NCI-H2107 treated with DMSO at 0.1 percent for 48 hours (cell line): ENCODE measurements at regions not wholly inside any gene's neighbourhood (a gene's known extent, or its start where the extent isn't known, plus 50 kb on each side); places are given as distances from the start of the nearest gene placed in this dataset.
"Not testable (repeated sequence)": the region's sequence is repeated elsewhere in the genome, so short reads cannot be mapped to it uniquely, and the experiment has no call there.

Experiments used
- DNase-seq: peaks from one replicate; lab custom pipeline; 2025; ENCODE audit not compliant: unreplicated experiment; lab: John Stamatoyannopoulos, UW

- DNase-seq = not testable (repeated sequence)
Measured at GRCh38 chr7:35853194-35853593, 52.3 kb downstream of the SEPTIN7 start.

- DNase-seq = no peak
Measured at GRCh38 chr7:35854311-35854710, 53.5 kb downstream of the SEPTIN7 start.

GRCh38 chr7:35856175-35856574 is 55.3 kb downstream of the SEPTIN7 start:
- no peak for DNase-seq

GRCh38 chr7:35860664-35861063 is 59.8 kb downstream of the SEPTIN7 start:
- DNase-seq = no peak

- no peak for DNase-seq
Measured at GRCh38 chr7:35865287-35865686, 64.4 kb downstream of the SEPTIN7 start.

DNA sequence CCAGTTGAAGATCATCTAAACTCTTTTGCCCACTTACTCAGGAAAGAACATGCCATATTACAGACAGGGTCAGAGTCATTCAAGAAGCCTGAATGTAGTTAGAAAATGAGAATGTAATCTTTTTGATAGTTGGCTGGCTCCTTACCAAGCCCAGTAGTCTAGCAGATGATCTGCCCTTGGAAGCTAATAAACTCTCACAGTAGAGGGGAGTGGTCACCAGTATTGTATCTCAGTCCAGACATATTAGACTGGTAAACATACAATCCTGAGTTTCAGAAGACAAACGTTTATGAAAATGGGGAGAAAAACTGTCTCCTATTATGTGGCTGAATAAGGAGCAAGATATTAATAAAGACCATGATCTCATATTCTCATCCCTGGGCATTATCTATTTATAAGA is 65.3 kb downstream of the SEPTIN7 start:
- DNase-seq = no peak

DNA sequence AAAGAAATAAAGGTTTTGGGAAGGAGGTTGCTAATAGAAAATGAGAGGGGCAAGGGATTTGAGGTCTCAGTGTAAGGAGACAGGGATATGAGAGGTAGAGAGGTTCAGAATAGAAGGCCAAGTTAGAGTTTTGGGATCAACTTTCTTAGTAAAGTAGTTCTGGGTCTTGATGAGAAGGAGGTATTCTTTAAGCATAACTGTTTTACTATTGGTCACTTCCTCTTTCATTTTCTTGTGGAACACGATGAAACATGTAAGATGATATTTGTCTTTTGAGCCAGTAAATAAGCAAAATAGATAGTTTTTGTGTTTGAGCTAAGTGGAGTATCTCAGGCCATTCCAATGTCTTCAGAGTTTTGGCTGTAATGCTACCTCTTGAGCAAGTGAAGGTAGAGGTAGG is 68.3 kb downstream of the SEPTIN7 start:
- DNase-seq = not testable (repeated sequence)

DNA sequence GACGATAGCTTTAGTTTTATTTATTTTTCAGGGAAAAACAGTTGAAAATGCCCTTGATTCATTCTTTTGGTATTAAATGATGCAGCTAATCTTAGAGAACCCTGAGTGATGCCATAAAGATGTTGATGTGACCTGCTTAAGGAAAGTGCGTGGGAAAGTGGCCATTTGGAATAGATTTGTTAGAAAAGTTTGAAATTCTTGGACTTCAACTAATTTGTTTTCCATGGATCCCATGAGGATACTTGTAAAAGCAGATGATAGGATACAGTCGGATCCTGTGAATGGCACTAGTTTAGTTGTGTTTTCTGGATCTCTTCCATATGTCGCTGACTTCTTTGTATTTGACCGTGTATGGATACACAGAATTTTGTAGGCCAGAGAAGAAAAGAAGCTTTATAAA is 69.0 kb downstream of the SEPTIN7 start:
- DNase-seq = no peak

- DNase-seq = no peak
Measured at GRCh38 chr7:35871856-35872255, 71.0 kb downstream of the SEPTIN7 start.

GRCh38 chr7:35874886-35875285 is 74.0 kb downstream of the SEPTIN7 start:
- DNase-seq = no peak

DNA sequence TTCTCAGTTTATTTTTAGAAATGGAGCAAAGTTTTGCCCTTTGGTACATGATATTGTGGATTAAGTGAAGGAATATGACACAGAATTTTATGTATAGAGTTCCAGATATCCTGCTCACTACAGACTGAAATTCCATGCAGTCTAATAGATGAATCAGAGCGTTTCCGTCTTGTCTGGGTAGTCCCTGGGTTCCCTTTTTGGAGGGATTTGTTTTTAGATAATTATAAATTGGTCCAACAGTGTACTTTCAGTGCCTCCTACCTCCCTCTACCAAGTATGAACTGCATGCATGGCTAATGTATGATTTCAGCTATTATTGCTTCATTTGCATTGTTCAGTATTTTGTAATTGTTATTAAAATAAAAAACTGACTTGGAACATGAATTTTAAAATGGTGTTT is 74.4 kb downstream of the SEPTIN7 start:
- no peak for DNase-seq

GRCh38 chr7:35878351-35878750 is 77.5 kb downstream of the SEPTIN7 start:
- DNase-seq = no peak

GRCh38 chr7:35887430-35887829 is 86.6 kb downstream of the SEPTIN7 start:
- not testable (repeated sequence) for DNase-seq

DNA sequence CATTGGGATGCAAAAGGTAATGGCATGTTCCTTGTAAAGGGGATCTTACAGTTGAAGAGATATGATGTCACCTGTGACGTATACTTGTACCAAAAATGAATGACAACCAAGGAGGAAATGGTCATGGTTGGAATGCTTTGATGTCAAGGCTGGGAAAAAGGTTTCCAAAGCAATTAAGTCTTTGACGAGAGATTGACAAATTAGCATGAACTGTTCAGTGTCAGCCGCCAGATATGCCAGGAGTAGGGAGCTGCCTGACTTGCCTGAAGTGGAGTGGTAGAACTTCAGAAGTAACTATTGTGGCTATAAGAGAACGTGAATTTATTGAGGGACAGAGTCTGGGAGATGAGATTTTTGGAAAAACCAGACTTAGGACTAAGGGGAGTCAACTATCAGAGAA is 88.1 kb downstream of the SEPTIN7 start:
- DNase-seq = no peak

DNA sequence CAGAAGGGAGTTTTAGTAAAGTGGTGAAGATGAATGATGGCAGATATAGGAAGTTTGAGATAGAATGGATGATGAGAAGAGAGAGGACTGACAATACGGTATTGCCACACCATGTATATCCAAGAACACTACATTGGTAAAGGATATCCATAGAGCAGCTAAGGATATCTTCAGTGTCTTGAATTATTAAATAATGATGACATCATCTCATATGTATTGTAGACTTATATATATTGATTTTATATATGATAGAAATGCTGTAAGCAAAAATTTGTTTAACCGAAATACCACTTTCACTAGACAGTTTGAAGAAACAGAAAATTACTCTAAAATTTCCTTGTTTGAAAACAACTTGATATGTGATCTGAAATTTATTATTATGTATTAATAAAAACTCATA is 89.0 kb downstream of the SEPTIN7 start:
- no peak for DNase-seq

GRCh38 chr7:35891004-35891830 is 90.4 kb downstream of the SEPTIN7 start:
- no peak for DNase-seq

DNA sequence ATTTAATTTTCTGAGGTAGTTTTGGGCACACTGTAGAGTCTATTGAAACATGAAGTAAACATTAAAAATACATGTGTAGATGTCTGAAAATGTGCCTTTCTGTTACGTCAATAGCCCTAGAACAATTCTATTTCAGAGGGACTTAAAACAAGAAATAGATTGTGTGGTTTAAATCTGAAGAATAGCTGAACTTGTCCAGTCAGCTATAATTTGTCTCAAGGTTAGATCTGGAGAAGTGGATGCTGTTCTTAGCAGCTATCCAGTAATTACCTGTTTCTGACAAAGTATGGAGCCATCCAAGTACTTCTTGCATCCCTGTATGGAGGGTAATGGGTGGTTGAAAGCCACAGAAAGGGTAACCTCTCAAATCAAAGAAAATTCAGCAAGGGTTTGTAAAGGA is 92.8 kb downstream of the SEPTIN7 start:
- DNase-seq = no peak

DNA sequence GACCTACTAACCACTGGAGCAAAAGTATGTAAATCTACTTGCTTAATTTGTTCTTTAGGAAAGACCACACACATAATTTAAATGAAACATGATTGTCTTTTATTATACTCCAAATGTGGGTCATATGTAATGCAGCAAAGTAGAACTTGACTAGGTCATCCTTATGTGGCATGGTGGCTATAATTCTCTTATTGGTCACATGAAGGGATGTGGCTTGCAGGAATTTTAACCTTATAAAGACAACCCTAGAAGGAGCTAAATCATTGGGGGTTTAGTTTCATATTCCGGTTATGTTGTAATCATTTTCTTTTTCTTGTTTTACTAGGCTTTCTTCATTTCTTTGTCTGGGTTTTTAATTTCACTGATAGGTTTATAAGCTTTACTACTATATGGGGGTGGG is 93.9 kb downstream of the SEPTIN7 start:
- no peak for DNase-seq

- DNase-seq = no peak
Measured at GRCh38 chr7:35900651-35901050, 99.8 kb downstream of the SEPTIN7 start.

DNA sequence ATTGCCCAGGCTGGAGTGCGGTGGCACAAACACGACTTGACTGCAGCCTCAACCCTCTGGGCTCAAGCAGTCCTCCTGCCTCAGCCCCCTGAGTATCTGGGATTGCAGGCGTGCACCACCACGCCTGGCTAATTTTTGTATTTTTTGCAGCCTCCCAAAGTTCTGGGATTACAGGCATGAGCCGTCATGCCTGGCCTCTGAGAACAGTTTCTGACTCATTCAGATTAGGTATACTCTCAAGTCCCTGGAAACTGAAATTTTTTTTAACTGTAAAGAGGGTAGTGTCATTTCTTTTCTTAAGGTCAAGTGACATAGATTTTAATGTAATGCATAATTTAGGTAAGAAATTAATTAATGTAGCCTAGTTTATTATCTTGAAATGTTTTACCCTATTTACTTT is 104.7 kb downstream of the SEPTIN7 start:
- no peak for DNase-seq

GRCh38 chr7:35906191-35906908 is 105.5 kb downstream of the SEPTIN7 start:
- DNase-seq = peak; percentile 81
